NB4 (cell line): ENCODE measurements at regions not wholly inside any gene's neighbourhood (a gene's known extent, or its start where the extent isn't known, plus 50 kb on each side); places are given as distances from the start of the nearest gene placed in this dataset.

Experiments used
- DNase-seq: peaks from one replicate; pipeline ENCODE4 v3.0.0; 2010; ENCODE audit warnings: low read depth
- H3K4me3 ChIP-seq: one replicate; pipeline ENCODE4 v1.5.1; 2011; ENCODE audit warnings: mild to moderate bottlenecking, low read depth, low read length, moderate library complexity
- CTCF ChIP-seq: IDR thresholded peaks from one replicate; pipeline ENCODE4 v1.5.1; 2012; ENCODE audit warnings: low read depth, low read length
- MAX ChIP-seq: IDR thresholded peaks from 2 replicates; pipeline ENCODE4 v1.6.1; 2011; ENCODE audit warnings: low read depth, low read length
- MYC ChIP-seq: IDR thresholded peaks from 2 replicates; pipeline ENCODE4 v1.6.1; 2011; ENCODE audit warnings: low read depth, low read length
- POLR2A ChIP-seq: IDR thresholded peaks from 2 replicates; pipeline ENCODE4 v1.6.1; 2011; ENCODE audit warnings: mild to moderate bottlenecking; ENCODE audit not compliant: insufficient read length; ENCODE audit errors: extremely low read depth

- TF ChIP-seq POLR2A (no peak), MYC (no peak), MAX (no peak), CTCF (no peak)
- DNase-seq = no peak
- no peak overlapping the region for H3K4me3 ChIP-seq
Measured at GRCh38 chr11:93933230-93933629, 82.8 kb upstream of the VSTM5 start.

GRCh38 chr11:93935826-93936225, 85.3 kb upstream of the HEPHL1 start:
- TF ChIP-seq MAX (no peak), POLR2A (no peak), MYC (no peak), CTCF (no peak)
- DNase-seq = no peak
- H3K4me3 ChIP-seq = no peak overlapping the region

- H3K4me3 ChIP-seq = no peak overlapping the region
- TF ChIP-seq POLR2A (no peak), MYC (no peak), CTCF (no peak), MAX (no peak)
- no peak for DNase-seq
Measured at GRCh38 chr11:93936460-93936859, 84.7 kb upstream of the HEPHL1 start.

- no peak for DNase-seq
- no peak for TF ChIP-seq MYC
- no peak for TF ChIP-seq POLR2A
- no peak for TF ChIP-seq MAX
- no peak for TF ChIP-seq CTCF
- no peak overlapping the region for H3K4me3 ChIP-seq
Measured at GRCh38 chr11:93939084-93939760, 81.9 kb upstream of the HEPHL1 start.

GRCh38 chr11:93940395-93940794, 80.8 kb upstream of the HEPHL1 start:
- DNase-seq = no peak
- no peak for TF ChIP-seq POLR2A
- TF ChIP-seq MYC = no peak
- TF ChIP-seq CTCF = no peak
- TF ChIP-seq MAX = no peak
- no peak overlapping the region for H3K4me3 ChIP-seq

GRCh38 chr11:93942176-93942575, 79.0 kb upstream of the HEPHL1 start:
- H3K4me3 ChIP-seq = no peak overlapping the region
- no peak for TF ChIP-seq POLR2A
- no peak for TF ChIP-seq CTCF
- TF ChIP-seq MAX = no peak
- no peak for TF ChIP-seq MYC
- DNase-seq = no peak
